HFFc6 (cell line): ENCODE measurements at regions not wholly inside any gene's neighbourhood (a gene's known extent, or its start where the extent isn't known, plus 50 kb on each side); places are given as distances from the start of the nearest gene placed in this dataset.

ENCODE experiments used
- DNase-seq: peaks from one replicate; pipeline ENCODE4 v3.0.0-alpha.2; 2018
- H3K27ac Mint-ChIP-seq: 2 replicates; pipeline ENCODE4 v1.8.0; 2020; ENCODE audit warnings: mild to moderate bottlenecking, mixed read lengths
- H3K27me3 Mint-ChIP-seq: 2 replicates; pipeline ENCODE4 v1.8.0; 2021; ENCODE audit warnings: mild to moderate bottlenecking, moderate library complexity, mixed read lengths; ENCODE audit not compliant: insufficient read depth
- H3K36me3 Mint-ChIP-seq: 2 replicates; pipeline ENCODE4 v1.8.0; 2021; ENCODE audit warnings: low read depth, mixed read lengths
- H3K4me1 Mint-ChIP-seq: 2 replicates; pipeline ENCODE4 v1.8.0; 2020; ENCODE audit warnings: low read depth, mixed read lengths
- H3K4me3 Mint-ChIP-seq: 2 replicates; pipeline ENCODE4 v1.8.0; 2020; ENCODE audit warnings: mild to moderate bottlenecking, moderate library complexity, mixed read lengths
- H3K9me3 Mint-ChIP-seq: 2 replicates; pipeline ENCODE4 v1.8.0; 2020; ENCODE audit warnings: mild to moderate bottlenecking, mixed read lengths
- TF ChIP-seq, protein P1 (sequence below): fragments of 200-600 bp; sonication (generic); IDR thresholded peaks from 2 replicates; pipeline ENCODE4 v1.5.0; 2021; ENCODE audit warnings: antibody characterized with exemption, mild to moderate bottlenecking

DNA sequence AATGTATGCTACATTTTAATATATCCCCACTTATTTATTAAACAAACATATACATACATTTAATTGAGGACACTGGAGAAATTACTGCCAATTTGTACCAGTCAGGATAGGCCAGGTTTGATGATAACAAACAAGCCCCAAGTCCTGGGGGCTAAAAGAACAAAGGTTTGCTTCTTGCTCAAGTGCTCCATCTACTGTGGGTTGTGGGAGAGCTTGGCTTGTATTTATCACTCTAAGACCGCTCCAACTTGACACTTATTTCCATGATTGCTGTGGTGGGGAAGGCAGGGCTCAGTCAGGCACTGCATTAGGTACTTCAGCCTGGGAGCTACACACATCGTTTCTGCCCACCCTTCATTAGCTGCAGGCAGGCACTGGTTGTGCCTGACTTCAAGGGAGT is 136.6 kb upstream of the ZNF32 start:
- TF ChIP-seq, protein P1, sequence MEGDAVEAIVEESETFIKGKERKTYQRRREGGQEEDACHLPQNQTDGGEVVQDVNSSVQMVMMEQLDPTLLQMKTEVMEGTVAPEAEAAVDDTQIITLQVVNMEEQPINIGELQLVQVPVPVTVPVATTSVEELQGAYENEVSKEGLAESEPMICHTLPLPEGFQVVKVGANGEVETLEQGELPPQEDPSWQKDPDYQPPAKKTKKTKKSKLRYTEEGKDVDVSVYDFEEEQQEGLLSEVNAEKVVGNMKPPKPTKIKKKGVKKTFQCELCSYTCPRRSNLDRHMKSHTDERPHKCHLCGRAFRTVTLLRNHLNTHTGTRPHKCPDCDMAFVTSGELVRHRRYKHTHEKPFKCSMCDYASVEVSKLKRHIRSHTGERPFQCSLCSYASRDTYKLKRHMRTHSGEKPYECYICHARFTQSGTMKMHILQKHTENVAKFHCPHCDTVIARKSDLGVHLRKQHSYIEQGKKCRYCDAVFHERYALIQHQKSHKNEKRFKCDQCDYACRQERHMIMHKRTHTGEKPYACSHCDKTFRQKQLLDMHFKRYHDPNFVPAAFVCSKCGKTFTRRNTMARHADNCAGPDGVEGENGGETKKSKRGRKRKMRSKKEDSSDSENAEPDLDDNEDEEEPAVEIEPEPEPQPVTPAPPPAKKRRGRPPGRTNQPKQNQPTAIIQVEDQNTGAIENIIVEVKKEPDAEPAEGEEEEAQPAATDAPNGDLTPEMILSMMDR: peak; percentile 35; the same call in 1 of the 2 replicates
- Mint-ChIP-seq H3K9me3 (no peaks in the 10 kb centered on the region), H3K4me3 (no peak overlapping the region), H3K27me3 (peaks cover 2% of the 10 kb centered on the region; the same call in 1 of the 2 replicates), H3K27ac (no peak overlapping the region), H3K4me1 (peaks cover 16% of the 10 kb centered on the region), H3K36me3 (peaks cover 10% of the 10 kb centered on the region; the same call in 1 of the 2 replicates)
- no peak for DNase-seq

GRCh38 chr10:43782814-43783213 is 134.1 kb upstream of the ZNF32 start:
- peaks cover 16% of the 10 kb centered on the region for H3K4me1 Mint-ChIP-seq

DNA sequence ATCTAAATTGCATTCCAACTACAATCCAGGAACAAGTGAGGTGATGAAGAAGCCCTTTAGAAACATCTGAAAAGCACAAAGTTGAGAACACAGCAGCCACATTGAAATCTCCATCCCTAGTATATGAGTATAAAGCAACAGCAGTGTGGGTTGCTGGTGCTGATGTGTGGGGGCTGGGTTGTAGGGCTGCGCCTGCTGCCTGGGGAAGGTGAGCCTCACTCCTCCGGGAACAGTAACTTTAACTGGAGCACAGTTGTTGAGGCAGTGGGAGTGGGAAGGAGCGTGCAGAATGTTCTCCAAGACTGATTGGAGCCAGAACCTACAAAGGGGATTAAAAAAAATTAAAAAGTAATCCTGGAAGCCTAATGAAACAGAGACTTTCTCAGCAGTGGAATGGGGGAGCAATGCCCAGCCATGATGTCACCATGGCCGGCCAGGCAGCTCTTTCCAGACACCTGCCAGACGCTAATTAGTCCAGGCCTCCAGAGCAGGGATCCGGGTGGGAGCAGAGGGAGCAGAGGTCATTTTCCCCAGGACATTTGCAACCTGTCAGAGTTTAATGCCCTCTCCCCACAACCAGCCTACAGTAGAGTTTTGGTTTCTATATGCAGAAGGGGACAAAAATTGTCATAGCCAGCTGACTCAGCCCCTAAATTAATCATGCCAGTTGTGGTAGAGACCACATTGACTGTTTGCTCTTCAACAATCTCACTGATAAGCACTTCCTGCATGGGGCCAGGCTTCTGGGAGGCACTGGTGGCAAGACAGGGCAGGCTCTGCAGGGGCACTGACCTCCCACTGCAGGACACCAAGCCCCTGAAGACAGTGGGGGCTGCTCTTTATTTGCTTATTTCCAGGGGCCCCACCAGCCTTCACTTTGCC is 133.0 kb upstream of the ZNF32 start:
- Mint-ChIP-seq H3K27me3 (peaks cover 2% of the 10 kb centered on the region), H3K27ac (no peak overlapping the region), H3K4me3 (no peak overlapping the region), H3K9me3 (no peaks in the 10 kb centered on the region), H3K4me1 (peaks cover 16% of the 10 kb centered on the region), H3K36me3 (no peaks in the 10 kb centered on the region; the same call in 1 of the 2 replicates)
- TF ChIP-seq, protein P1: no peak
- DNase-seq: peak; percentile 3

More at GRCh38 chr10:43782814-43783213, 134.1 kb upstream of the ZNF32 start:
- DNase-seq: no peak
- no peaks in the 10 kb centered on the region for H3K9me3 Mint-ChIP-seq
- H3K4me3 Mint-ChIP-seq: no peak overlapping the region
- H3K27ac Mint-ChIP-seq: no peak overlapping the region
- no peaks in the 10 kb centered on the region; the same call in 1 of the 2 replicates for H3K36me3 Mint-ChIP-seq
- H3K27me3 Mint-ChIP-seq: peaks cover 2% of the 10 kb centered on the region
- TF ChIP-seq, protein P1: no peak

DNA sequence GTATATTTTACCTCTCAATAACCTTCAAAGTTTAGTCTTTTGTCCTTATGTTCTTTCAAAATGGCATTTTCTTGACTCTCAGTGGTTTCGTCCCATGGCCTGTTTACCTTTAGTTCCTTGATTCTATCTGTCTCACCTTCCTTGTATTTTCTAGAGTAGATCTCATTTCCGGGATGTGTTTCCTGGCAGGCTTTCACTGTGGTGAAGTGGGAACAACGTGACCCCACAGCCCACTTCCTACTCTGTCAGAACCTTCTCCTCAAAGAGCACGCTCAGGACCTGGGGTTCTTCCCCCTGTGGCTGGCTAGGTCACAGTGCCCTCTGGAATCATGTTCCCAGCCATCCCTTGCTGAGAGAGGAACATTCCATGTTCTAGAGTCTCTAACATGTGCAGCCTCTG is 129.9 kb upstream of the ZNF32 start:
- TF ChIP-seq, protein P1: no peak
- Mint-ChIP-seq H3K27ac (no peak overlapping the region), H3K4me1 (peaks cover 20% of the 10 kb centered on the region), H3K36me3 (peaks cover 4% of the 10 kb centered on the region), H3K9me3 (no peaks in the 10 kb centered on the region), H3K4me3 (no peak overlapping the region), H3K27me3 (no peaks in the 10 kb centered on the region; the same call in none of the 2 replicates)
- no peak for DNase-seq

- Mint-ChIP-seq H3K4me1 (peaks cover 12% of the 10 kb centered on the region), H3K27me3 (no peaks in the 10 kb centered on the region; the same call in none of the 2 replicates), H3K36me3 (peaks cover 22% of the 10 kb centered on the region), H3K27ac (no peak overlapping the region), H3K9me3 (peaks cover 13% of the 10 kb centered on the region; the same call in 1 of the 2 replicates), H3K4me3 (no peak overlapping the region)
- TF ChIP-seq, protein P1: no peak
- DNase-seq: no peak
Observed at GRCh38 chr10:43775384-43775783, 126.7 kb upstream of the ZNF32 start.
